ENCODE measurements at regions not wholly inside any gene's neighbourhood (a gene's known extent, or its start where the extent isn't known, plus 50 kb on each side); places are given as distances from the start of the nearest gene placed in this dataset.

GRCh38 chr21:32185726-32186125 is 93.1 kb downstream of the MIS18A start:
- TF ChIP-seq CTCF (IDR thresholded peaks at IDR 0.05) (no peak), POLR2A (IDR thresholded peaks at IDR 0.05) (no peak), POLR2AphosphoS5 (IDR thresholded peaks at IDR 0.05) (no peak)

Data from upper lobe of left lung (tissue), 4 donors.